ENCODE measurements at regions not wholly inside any gene's neighbourhood (a gene's known extent, or its start where the extent isn't known, plus 50 kb on each side); places are given as distances from the start of the nearest gene placed in this dataset.

DNA sequence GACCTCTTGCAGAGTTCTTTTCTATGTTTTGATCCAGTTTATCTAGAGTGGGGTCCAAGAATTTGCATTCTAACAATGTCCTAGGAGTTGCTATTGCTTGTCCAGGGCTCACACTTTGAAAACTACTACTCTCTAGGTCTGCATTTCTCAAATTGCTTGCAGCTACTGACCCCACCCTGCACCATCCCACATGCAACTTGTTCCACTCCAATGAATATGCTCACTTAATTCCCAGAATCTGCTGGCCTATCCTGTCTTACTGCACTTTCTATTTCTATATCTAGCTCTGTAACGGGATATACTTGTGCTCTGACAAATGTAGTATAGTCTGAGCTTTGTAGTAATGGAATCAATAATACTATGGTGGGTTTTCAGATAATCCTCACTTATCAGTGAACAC, 570.3 kb downstream of the IQCM start:
- no peak for TF ChIP-seq CTCF (optimal IDR thresholded peaks at IDR 0.05 in 1 of 3, IDR thresholded peaks at IDR 0.05 in 1 of 3, conservative IDR thresholded peaks at IDR 0.05 in 1 of 3; ENCODE audit: extremely low read depth in 1 of 3, insufficient read depth in 2 of 3, low read length in 3 of 3)
- no peak for TF ChIP-seq EZH2 (IDR thresholded peaks at IDR 0.05; ENCODE audit: low read length)
- Histone ChIP-seq H3K79me2 (ENCODE audit: control insufficient read depth, insufficient read depth, low read length) (no peaks in the 10 kb centered on the region), H3K9ac (ENCODE audit: control insufficient read depth, extremely low read depth, insufficient read depth, low read length) (no peak overlapping the region), H4K20me1 (ENCODE audit: control insufficient read depth, extremely low read depth, insufficient read depth, low read length) (no peaks in the 10 kb centered on the region), H3K4me3 (ENCODE audit: control insufficient read depth in 2 of 3, extremely low read depth in 1 of 3, insufficient read depth in 2 of 3, low read depth in 1 of 3, low read length in 3 of 3) (no peak overlapping the region), H3K4me1 (ENCODE audit: control insufficient read depth, extremely low read depth, insufficient read depth, low read length) (no peaks in the 10 kb centered on the region), H3K4me2 (ENCODE audit: control insufficient read depth, extremely low read depth, insufficient read depth, low read depth, low read length) (no peak overlapping the region), H2AFZ (ENCODE audit: control insufficient read depth, low read length) (no peak overlapping the region), H3K9me1 (ENCODE audit: control insufficient read depth, extremely low read depth, insufficient read depth, low read length) (no peaks in the 10 kb centered on the region), H3K27ac (ENCODE audit: control insufficient read depth, insufficient read depth, low read length) (no peak overlapping the region), H3K9me3 (ENCODE audit: control insufficient read depth, low read depth, low read length) (no peaks in the 10 kb centered on the region), H3K36me3 (ENCODE audit: control insufficient read depth in 2 of 2, extremely low read depth in 1 of 2, insufficient read depth in 2 of 2, low read length in 2 of 2) (no peaks in the 10 kb centered on the region), H3K27me3 (ENCODE audit: control insufficient read depth, extremely low read depth, insufficient read depth, low read length) (no peaks in the 10 kb centered on the region)
- DNase-seq (ENCODE audit: low read depth, low spot score): no peak
- FAIRE-seq: no peak
- dilution Hi-C loops (cut with MboI; ENCODE audit: extremely low pct_ligation_motif_present, low sequenced_read_pairs): no loop called here

DNA sequence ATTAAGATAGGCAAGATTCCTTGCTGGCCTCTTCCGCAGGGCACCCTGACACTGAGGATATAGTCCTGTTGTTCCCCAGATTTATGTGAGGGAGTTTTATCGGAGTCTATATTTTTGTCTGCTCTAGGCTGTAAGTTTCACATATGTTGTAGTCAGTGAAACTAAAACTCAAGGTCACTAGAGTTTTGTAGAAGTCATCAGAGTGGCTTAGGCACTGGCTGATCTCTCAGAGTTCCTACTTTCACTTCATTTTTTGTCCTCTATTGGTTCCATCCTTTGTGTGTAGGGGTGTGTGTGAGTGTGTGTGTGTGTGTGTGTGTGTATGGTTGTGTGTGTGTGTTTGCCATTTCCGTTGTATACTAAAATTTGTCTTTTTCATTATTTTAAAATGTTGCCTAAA, 577.5 kb downstream of the IQCM start:
- H3K4me3 ChIP-seq (ENCODE audit: control insufficient read depth in 2 of 3, extremely low read depth in 1 of 3, insufficient read depth in 2 of 3, low read depth in 1 of 3, low read length in 3 of 3): no peak overlapping the region
- no peak overlapping the region for H2AFZ ChIP-seq (ENCODE audit: control insufficient read depth, low read length)
- no peaks in the 10 kb centered on the region for H4K20me1 ChIP-seq (ENCODE audit: control insufficient read depth, extremely low read depth, insufficient read depth, low read length)
- no peaks in the 10 kb centered on the region for H3K9me3 ChIP-seq (ENCODE audit: control insufficient read depth, low read depth, low read length)
- no peaks in the 10 kb centered on the region for H3K36me3 ChIP-seq (ENCODE audit: control insufficient read depth in 2 of 2, extremely low read depth in 1 of 2, insufficient read depth in 2 of 2, low read length in 2 of 2)
- H3K9ac ChIP-seq (ENCODE audit: control insufficient read depth, extremely low read depth, insufficient read depth, low read length): no peak overlapping the region
- no peak overlapping the region for H3K27ac ChIP-seq (ENCODE audit: control insufficient read depth, insufficient read depth, low read length)
- H3K9me1 ChIP-seq (ENCODE audit: control insufficient read depth, extremely low read depth, insufficient read depth, low read length): no peaks in the 10 kb centered on the region
- DNase-seq (ENCODE audit: low read depth, low spot score) (no peak), FAIRE-seq (no peak)
- dilution Hi-C loops (cut with MboI; ENCODE audit: extremely low pct_ligation_motif_present, low sequenced_read_pairs): no loop called here
- TF ChIP-seq CTCF (optimal IDR thresholded peaks at IDR 0.05 in 1 of 3, IDR thresholded peaks at IDR 0.05 in 1 of 3, conservative IDR thresholded peaks at IDR 0.05 in 1 of 3; ENCODE audit: extremely low read depth in 1 of 3, insufficient read depth in 2 of 3, low read length in 3 of 3) (no peak), EZH2 (IDR thresholded peaks at IDR 0.05; ENCODE audit: low read length) (no peak)
- H3K4me1 ChIP-seq (ENCODE audit: control insufficient read depth, extremely low read depth, insufficient read depth, low read length): peaks cover 9% of the 10 kb centered on the region
- no peak overlapping the region for H3K4me2 ChIP-seq (ENCODE audit: control insufficient read depth, extremely low read depth, insufficient read depth, low read depth, low read length)
- H3K27me3 ChIP-seq (ENCODE audit: control insufficient read depth, extremely low read depth, insufficient read depth, low read length): no peaks in the 10 kb centered on the region
- no peaks in the 10 kb centered on the region for H3K79me2 ChIP-seq (ENCODE audit: control insufficient read depth, insufficient read depth, low read length)
